ENCODE measurements at regions not wholly inside any gene's neighbourhood (a gene's known extent, or its start where the extent isn't known, plus 50 kb on each side); places are given as distances from the start of the nearest gene placed in this dataset.

DNA sequence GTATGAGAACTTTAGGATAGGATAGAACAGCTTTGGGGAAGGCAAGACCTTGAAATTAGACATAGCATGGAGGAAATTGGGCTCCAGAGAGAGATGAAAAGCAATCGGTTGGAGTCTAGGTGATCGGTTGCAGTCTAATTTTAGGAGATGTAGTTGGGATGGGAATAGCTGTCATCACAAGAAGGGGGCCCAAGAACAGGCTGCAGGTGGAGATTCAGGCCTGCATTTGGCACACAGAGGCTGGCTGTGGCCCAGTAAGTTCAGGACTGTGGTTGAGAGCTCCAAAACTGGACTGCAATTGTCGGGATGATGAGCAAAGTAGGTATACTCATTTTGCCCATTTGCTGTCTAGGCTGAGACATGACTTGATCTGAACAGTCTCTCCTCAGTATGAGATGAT is 301.3 kb upstream of the B3GALT2 start (continued):
- TF ChIP-seq, protein P1, sequence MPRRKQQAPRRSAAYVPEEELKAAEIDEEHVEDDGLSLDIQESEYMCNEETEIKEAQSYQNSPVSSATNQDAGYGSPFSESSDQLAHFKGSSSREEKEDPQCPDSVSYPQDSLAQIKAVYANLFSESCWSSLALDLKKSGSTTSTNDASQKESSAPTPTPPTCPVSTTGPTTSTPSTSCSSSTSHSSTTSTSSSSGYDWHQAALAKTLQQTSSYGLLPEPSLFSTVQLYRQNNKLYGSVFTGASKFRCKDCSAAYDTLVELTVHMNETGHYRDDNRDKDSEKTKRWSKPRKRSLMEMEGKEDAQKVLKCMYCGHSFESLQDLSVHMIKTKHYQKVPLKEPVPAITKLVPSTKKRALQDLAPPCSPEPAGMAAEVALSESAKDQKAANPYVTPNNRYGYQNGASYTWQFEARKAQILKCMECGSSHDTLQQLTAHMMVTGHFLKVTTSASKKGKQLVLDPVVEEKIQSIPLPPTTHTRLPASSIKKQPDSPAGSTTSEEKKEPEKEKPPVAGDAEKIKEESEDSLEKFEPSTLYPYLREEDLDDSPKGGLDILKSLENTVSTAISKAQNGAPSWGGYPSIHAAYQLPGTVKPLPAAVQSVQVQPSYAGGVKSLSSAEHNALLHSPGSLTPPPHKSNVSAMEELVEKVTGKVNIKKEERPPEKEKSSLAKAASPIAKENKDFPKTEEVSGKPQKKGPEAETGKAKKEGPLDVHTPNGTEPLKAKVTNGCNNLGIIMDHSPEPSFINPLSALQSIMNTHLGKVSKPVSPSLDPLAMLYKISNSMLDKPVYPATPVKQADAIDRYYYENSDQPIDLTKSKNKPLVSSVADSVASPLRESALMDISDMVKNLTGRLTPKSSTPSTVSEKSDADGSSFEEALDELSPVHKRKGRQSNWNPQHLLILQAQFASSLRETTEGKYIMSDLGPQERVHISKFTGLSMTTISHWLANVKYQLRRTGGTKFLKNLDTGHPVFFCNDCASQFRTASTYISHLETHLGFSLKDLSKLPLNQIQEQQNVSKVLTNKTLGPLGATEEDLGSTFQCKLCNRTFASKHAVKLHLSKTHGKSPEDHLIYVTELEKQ (CRISPR knock-in tag; IDR thresholded peaks at IDR 0.05): no peak
- TF ChIP-seq, protein P2, sequence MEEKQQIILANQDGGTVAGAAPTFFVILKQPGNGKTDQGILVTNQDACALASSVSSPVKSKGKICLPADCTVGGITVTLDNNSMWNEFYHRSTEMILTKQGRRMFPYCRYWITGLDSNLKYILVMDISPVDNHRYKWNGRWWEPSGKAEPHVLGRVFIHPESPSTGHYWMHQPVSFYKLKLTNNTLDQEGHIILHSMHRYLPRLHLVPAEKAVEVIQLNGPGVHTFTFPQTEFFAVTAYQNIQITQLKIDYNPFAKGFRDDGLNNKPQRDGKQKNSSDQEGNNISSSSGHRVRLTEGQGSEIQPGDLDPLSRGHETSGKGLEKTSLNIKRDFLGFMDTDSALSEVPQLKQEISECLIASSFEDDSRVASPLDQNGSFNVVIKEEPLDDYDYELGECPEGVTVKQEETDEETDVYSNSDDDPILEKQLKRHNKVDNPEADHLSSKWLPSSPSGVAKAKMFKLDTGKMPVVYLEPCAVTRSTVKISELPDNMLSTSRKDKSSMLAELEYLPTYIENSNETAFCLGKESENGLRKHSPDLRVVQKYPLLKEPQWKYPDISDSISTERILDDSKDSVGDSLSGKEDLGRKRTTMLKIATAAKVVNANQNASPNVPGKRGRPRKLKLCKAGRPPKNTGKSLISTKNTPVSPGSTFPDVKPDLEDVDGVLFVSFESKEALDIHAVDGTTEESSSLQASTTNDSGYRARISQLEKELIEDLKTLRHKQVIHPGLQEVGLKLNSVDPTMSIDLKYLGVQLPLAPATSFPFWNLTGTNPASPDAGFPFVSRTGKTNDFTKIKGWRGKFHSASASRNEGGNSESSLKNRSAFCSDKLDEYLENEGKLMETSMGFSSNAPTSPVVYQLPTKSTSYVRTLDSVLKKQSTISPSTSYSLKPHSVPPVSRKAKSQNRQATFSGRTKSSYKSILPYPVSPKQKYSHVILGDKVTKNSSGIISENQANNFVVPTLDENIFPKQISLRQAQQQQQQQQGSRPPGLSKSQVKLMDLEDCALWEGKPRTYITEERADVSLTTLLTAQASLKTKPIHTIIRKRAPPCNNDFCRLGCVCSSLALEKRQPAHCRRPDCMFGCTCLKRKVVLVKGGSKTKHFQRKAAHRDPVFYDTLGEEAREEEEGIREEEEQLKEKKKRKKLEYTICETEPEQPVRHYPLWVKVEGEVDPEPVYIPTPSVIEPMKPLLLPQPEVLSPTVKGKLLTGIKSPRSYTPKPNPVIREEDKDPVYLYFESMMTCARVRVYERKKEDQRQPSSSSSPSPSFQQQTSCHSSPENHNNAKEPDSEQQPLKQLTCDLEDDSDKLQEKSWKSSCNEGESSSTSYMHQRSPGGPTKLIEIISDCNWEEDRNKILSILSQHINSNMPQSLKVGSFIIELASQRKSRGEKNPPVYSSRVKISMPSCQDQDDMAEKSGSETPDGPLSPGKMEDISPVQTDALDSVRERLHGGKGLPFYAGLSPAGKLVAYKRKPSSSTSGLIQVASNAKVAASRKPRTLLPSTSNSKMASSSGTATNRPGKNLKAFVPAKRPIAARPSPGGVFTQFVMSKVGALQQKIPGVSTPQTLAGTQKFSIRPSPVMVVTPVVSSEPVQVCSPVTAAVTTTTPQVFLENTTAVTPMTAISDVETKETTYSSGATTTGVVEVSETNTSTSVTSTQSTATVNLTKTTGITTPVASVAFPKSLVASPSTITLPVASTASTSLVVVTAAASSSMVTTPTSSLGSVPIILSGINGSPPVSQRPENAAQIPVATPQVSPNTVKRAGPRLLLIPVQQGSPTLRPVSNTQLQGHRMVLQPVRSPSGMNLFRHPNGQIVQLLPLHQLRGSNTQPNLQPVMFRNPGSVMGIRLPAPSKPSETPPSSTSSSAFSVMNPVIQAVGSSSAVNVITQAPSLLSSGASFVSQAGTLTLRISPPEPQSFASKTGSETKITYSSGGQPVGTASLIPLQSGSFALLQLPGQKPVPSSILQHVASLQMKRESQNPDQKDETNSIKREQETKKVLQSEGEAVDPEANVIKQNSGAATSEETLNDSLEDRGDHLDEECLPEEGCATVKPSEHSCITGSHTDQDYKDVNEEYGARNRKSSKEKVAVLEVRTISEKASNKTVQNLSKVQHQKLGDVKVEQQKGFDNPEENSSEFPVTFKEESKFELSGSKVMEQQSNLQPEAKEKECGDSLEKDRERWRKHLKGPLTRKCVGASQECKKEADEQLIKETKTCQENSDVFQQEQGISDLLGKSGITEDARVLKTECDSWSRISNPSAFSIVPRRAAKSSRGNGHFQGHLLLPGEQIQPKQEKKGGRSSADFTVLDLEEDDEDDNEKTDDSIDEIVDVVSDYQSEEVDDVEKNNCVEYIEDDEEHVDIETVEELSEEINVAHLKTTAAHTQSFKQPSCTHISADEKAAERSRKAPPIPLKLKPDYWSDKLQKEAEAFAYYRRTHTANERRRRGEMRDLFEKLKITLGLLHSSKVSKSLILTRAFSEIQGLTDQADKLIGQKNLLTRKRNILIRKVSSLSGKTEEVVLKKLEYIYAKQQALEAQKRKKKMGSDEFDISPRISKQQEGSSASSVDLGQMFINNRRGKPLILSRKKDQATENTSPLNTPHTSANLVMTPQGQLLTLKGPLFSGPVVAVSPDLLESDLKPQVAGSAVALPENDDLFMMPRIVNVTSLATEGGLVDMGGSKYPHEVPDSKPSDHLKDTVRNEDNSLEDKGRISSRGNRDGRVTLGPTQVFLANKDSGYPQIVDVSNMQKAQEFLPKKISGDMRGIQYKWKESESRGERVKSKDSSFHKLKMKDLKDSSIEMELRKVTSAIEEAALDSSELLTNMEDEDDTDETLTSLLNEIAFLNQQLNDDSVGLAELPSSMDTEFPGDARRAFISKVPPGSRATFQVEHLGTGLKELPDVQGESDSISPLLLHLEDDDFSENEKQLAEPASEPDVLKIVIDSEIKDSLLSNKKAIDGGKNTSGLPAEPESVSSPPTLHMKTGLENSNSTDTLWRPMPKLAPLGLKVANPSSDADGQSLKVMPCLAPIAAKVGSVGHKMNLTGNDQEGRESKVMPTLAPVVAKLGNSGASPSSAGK (IDR thresholded peaks at IDR 0.05): no peak
- TF ChIP-seq, protein P3, sequence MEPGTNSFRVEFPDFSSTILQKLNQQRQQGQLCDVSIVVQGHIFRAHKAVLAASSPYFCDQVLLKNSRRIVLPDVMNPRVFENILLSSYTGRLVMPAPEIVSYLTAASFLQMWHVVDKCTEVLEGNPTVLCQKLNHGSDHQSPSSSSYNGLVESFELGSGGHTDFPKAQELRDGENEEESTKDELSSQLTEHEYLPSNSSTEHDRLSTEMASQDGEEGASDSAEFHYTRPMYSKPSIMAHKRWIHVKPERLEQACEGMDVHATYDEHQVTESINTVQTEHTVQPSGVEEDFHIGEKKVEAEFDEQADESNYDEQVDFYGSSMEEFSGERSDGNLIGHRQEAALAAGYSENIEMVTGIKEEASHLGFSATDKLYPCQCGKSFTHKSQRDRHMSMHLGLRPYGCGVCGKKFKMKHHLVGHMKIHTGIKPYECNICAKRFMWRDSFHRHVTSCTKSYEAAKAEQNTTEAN (CRISPR knock-in tag; IDR thresholded peaks at IDR 0.05): no peak
- TF ChIP-seq ZSCAN32 (CRISPR knock-in tag; IDR thresholded peaks at IDR 0.05): no peak
- no peak for TF ChIP-seq ZNF124 (CRISPR knock-in tag; IDR thresholded peaks at IDR 0.05)
- TF ChIP-seq, protein P4, sequence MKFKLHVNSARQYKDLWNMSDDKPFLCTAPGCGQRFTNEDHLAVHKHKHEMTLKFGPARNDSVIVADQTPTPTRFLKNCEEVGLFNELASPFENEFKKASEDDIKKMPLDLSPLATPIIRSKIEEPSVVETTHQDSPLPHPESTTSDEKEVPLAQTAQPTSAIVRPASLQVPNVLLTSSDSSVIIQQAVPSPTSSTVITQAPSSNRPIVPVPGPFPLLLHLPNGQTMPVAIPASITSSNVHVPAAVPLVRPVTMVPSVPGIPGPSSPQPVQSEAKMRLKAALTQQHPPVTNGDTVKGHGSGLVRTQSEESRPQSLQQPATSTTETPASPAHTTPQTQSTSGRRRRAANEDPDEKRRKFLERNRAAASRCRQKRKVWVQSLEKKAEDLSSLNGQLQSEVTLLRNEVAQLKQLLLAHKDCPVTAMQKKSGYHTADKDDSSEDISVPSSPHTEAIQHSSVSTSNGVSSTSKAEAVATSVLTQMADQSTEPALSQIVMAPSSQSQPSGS (CRISPR knock-in tag; IDR thresholded peaks at IDR 0.05): no peak
- no peak for TF ChIP-seq MCM5 (IDR thresholded peaks at IDR 0.05; ENCODE audit: low read depth)
- TF ChIP-seq FOXK1 (CRISPR knock-in tag; IDR thresholded peaks at IDR 0.05; ENCODE audit: borderline replicate concordance): no peak
- TF ChIP-seq, protein P5, sequence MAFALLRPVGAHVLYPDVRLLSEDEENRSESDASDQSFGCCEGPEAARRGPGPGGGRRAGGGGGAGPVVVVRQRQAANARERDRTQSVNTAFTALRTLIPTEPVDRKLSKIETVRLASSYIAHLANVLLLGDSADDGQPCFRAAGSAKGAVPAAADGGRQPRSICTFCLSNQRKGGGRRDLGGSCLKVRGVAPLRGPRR (CRISPR knock-in tag; IDR thresholded peaks at IDR 0.05): no peak

Data from K562 (cell line).